ENCODE measurements at regions not wholly inside any gene's neighbourhood (a gene's known extent, or its start where the extent isn't known, plus 50 kb on each side); places are given as distances from the start of the nearest gene placed in this dataset.

DNA sequence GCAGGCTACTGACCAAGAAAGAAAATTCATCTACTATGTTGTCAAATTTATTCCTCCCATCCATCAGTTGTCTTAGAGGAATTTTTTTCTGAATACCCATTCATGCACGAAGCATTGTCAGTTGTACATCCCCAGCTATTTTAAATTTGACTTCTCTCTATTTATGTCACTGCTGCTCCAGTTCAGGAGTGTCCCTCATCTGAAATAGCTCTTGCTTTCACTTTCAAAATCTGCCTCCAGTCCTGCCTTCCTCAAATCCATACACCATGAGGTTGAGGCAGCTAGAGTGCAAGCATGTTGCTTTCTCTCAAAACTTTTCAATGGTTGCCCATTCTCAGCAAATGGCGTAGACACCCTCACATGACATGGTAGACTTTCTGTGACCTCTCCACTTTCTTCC, 335.4 kb upstream of the CDH2 start:
- TF ChIP-seq EZH2phosphoT487 (IDR thresholded peaks at IDR 0.05; ENCODE audit: borderline replicate concordance) (no peak), CTCF (conservative IDR thresholded peaks at IDR 0.05; ENCODE audit: low read length) (no peak)
- Histone ChIP-seq H3K4me1 (ENCODE audit: insufficient read depth, low read length, poor library complexity, severe bottlenecking) (no peaks in the 10 kb centered on the region), H3F3A (ENCODE audit: low read depth) (no peaks in the 10 kb centered on the region), H3K4me3 (ENCODE audit: low read length, poor library complexity, severe bottlenecking) (no peak overlapping the region), H4K20me1 (ENCODE audit: insufficient read depth, low read length, poor library complexity, severe bottlenecking) (no peaks in the 10 kb centered on the region), H3K9me3 (ENCODE audit: insufficient read depth, low read depth, low read length) (peaks cover 3% of the 10 kb centered on the region; the same call in 1 of the 2 replicates), H3K36me3 (ENCODE audit: insufficient read depth, low read length) (no peaks in the 10 kb centered on the region), H3K4me2 (ENCODE audit: low read depth, low read length, poor library complexity, severe bottlenecking) (no peak overlapping the region), H3K9ac (ENCODE audit: low read depth, low read length, poor library complexity, severe bottlenecking) (no peak overlapping the region), H3K9me2 (replicated peaks; ENCODE audit: low read depth, low read length) (no peaks in the 10 kb centered on the region), H2AFZ (ENCODE audit: low read length) (no peak overlapping the region), H3K79me2 (ENCODE audit: insufficient read depth, low read length) (no peaks in the 10 kb centered on the region), H3K27me3 (ENCODE audit: insufficient read depth, low read length, poor library complexity, severe bottlenecking) (no peaks in the 10 kb centered on the region)

- H3K4me2 ChIP-seq (ENCODE audit: low read depth, low read length, poor library complexity, severe bottlenecking): no peak overlapping the region
- H3K9me3 ChIP-seq (ENCODE audit: insufficient read depth, low read depth, low read length): peaks cover 3% of the 10 kb centered on the region; the same call in 1 of the 2 replicates
- TF ChIP-seq CTCF (conservative IDR thresholded peaks at IDR 0.05; ENCODE audit: low read length): no peak
Measured at GRCh38 chr18:28511413-28511821, 334.5 kb upstream of the CDH2 start.

GRCh38 chr18:28510210-28510609, 333.3 kb upstream of the CDH2 start:
- Histone ChIP-seq H3K4me3 (ENCODE audit: low read length, poor library complexity, severe bottlenecking) (no peak overlapping the region), H3K79me2 (ENCODE audit: insufficient read depth, low read length) (no peaks in the 10 kb centered on the region), H3K4me2 (ENCODE audit: low read depth, low read length, poor library complexity, severe bottlenecking) (no peak overlapping the region), H4K20me1 (ENCODE audit: insufficient read depth, low read length, poor library complexity, severe bottlenecking) (no peaks in the 10 kb centered on the region), H3K36me3 (ENCODE audit: insufficient read depth, low read length) (no peaks in the 10 kb centered on the region), H3K27me3 (ENCODE audit: insufficient read depth, low read length, poor library complexity, severe bottlenecking) (no peaks in the 10 kb centered on the region), H3K4me1 (ENCODE audit: insufficient read depth, low read length, poor library complexity, severe bottlenecking) (no peaks in the 10 kb centered on the region), H3K9me2 (replicated peaks; ENCODE audit: low read depth, low read length) (no peaks in the 10 kb centered on the region), H3F3A (ENCODE audit: low read depth) (no peaks in the 10 kb centered on the region), H3K9ac (ENCODE audit: low read depth, low read length, poor library complexity, severe bottlenecking) (no peak overlapping the region), H3K9me3 (ENCODE audit: insufficient read depth, low read depth, low read length) (peaks cover 3% of the 10 kb centered on the region; the same call in 1 of the 2 replicates), H2AFZ (ENCODE audit: low read length) (no peak overlapping the region)
- no peak for TF ChIP-seq CTCF (conservative IDR thresholded peaks at IDR 0.05; ENCODE audit: low read length)
- TF ChIP-seq EZH2phosphoT487 (IDR thresholded peaks at IDR 0.05; ENCODE audit: borderline replicate concordance): no peak

More at GRCh38 chr18:28511413-28511821, 334.5 kb upstream of the CDH2 start:
- H2AFZ ChIP-seq (ENCODE audit: low read length): no peak overlapping the region
- no peaks in the 10 kb centered on the region for H4K20me1 ChIP-seq (ENCODE audit: insufficient read depth, low read length, poor library complexity, severe bottlenecking)
- no peaks in the 10 kb centered on the region for H3F3A ChIP-seq (ENCODE audit: low read depth)
- no peak overlapping the region for H3K4me3 ChIP-seq (ENCODE audit: low read length, poor library complexity, severe bottlenecking)
- H3K4me1 ChIP-seq (ENCODE audit: insufficient read depth, low read length, poor library complexity, severe bottlenecking): no peaks in the 10 kb centered on the region
- no peaks in the 10 kb centered on the region for H3K79me2 ChIP-seq (ENCODE audit: insufficient read depth, low read length)
- no peaks in the 10 kb centered on the region for H3K9me2 ChIP-seq (replicated peaks; ENCODE audit: low read depth, low read length)
- no peak overlapping the region for H3K9ac ChIP-seq (ENCODE audit: low read depth, low read length, poor library complexity, severe bottlenecking)
- no peaks in the 10 kb centered on the region for H3K27me3 ChIP-seq (ENCODE audit: insufficient read depth, low read length, poor library complexity, severe bottlenecking)
- H3K36me3 ChIP-seq (ENCODE audit: insufficient read depth, low read length): no peaks in the 10 kb centered on the region
